ENCODE measurements at regions not wholly inside any gene's neighbourhood (a gene's known extent, or its start where the extent isn't known, plus 50 kb on each side); places are given as distances from the start of the nearest gene placed in this dataset.

- ChIA-PET CTCF (no interaction called here), POLR2A (no interaction called here)
- Histone ChIP-seq H3K9me3 (ENCODE audit: control insufficient read depth, insufficient read depth, low read length) (no peaks in the 10 kb centered on the region; the same call in 1 of the 2 replicates), H3K27ac (ENCODE audit: low read depth, low read length) (no peak overlapping the region), H3K27me3 (ENCODE audit: control insufficient read depth, insufficient read depth, low read length) (peaks cover 10% of the 10 kb centered on the region), H3K4me3 (ENCODE audit: low read depth, low read length) (no peak overlapping the region)
- no peak for TF ChIP-seq CTCF (IDR thresholded peaks at IDR 0.05; ENCODE audit: low read depth, low read length)
- no peak for DNase-seq (ENCODE audit: low read depth, low spot score)
Measured at GRCh38 chr15:70385052-70385451, 287.3 kb upstream of the TLE3 start.

GRCh38 chr15:70383856-70384255, 286.1 kb upstream of the TLE3 start:
- Histone ChIP-seq H3K27me3 (ENCODE audit: control insufficient read depth, insufficient read depth, low read length) (peaks cover 14% of the 10 kb centered on the region), H3K9me3 (ENCODE audit: control insufficient read depth, insufficient read depth, low read length) (no peaks in the 10 kb centered on the region; the same call in 1 of the 2 replicates), H3K4me3 (ENCODE audit: low read depth, low read length) (no peak overlapping the region), H3K27ac (ENCODE audit: low read depth, low read length) (no peak overlapping the region)
- no peak for TF ChIP-seq CTCF (IDR thresholded peaks at IDR 0.05; ENCODE audit: low read depth, low read length)
- no peak for DNase-seq (ENCODE audit: low read depth, low spot score)
- ChIA-PET POLR2A (interaction anchor here (0.6 kb wide), 1 partner anchor 9 kb away, joined by 3 read pairs; no protein-coding TSS in a partner anchor), CTCF (no interaction called here)

- peaks cover 20% of the 10 kb centered on the region for H3K27me3 ChIP-seq (ENCODE audit: control insufficient read depth, insufficient read depth, low read length)
- POLR2A ChIA-PET: no interaction called here
- CTCF ChIA-PET: no interaction called here
- H3K4me3 ChIP-seq (ENCODE audit: low read depth, low read length): no peak overlapping the region
- no peaks in the 10 kb centered on the region; the same call in 1 of the 2 replicates for H3K9me3 ChIP-seq (ENCODE audit: control insufficient read depth, insufficient read depth, low read length)
- no peak overlapping the region for H3K27ac ChIP-seq (ENCODE audit: low read depth, low read length)
- TF ChIP-seq CTCF (IDR thresholded peaks at IDR 0.05; ENCODE audit: low read depth, low read length): no peak
- DNase-seq (ENCODE audit: low read depth, low spot score): no peak
Measured at GRCh38 chr15:70382762-70383458, 285.2 kb upstream of the TLE3 start.

GRCh38 chr15:70382009-70382749, 284.5 kb upstream of the TLE3 start:
- no peak overlapping the region for H3K27ac ChIP-seq (ENCODE audit: low read depth, low read length)
- POLR2A ChIA-PET: no interaction called here

More at GRCh38 chr15:70382009-70382749, 284.5 kb upstream of the TLE3 start:
- Histone ChIP-seq H3K27me3 (ENCODE audit: control insufficient read depth, insufficient read depth, low read length) (peaks cover 24% of the 10 kb centered on the region), H3K9me3 (ENCODE audit: control insufficient read depth, insufficient read depth, low read length) (no peaks in the 10 kb centered on the region; the same call in 1 of the 2 replicates), H3K4me3 (ENCODE audit: low read depth, low read length) (no peak overlapping the region)
- no peak for DNase-seq (ENCODE audit: low read depth, low spot score)
- CTCF ChIA-PET: no interaction called here
- TF ChIP-seq CTCF (IDR thresholded peaks at IDR 0.05; ENCODE audit: low read depth, low read length): no peak

All from AG04450 (cell line).